Keratinocyte (primary cell): ENCODE measurements at regions not wholly inside any gene's neighbourhood (a gene's known extent, or its start where the extent isn't known, plus 50 kb on each side); places are given as distances from the start of the nearest gene placed in this dataset.
A peak's percentile ranks its signal among the peaks of the same experiment; 100 is the strongest.

Experiments
- DNase-seq: peaks from one replicate; pipeline ENCODE4 v3.0.0-alpha.2; 2011; ENCODE audit warnings: low read depth, missing footprints, low spot score
- FAIRE-seq: peaks from 2 replicates; lab custom pipeline; 2011; peaks lifted over from hg19 to GRCh38; lab: Jason Lieb, UNC
- H2AFZ ChIP-seq: 2 replicates; pipeline ENCODE4 v1.6.0; 2012; ENCODE audit warnings: low read length, control low read depth, inconsistent platforms; ENCODE audit not compliant: control insufficient read depth
- H3K27ac ChIP-seq: 2 replicates; pipeline ENCODE4 v1.5.1; 2011; ENCODE audit warnings: low read length; ENCODE audit not compliant: control insufficient read depth, insufficient read depth
- H3K27me3 ChIP-seq: 3 replicates; pipeline ENCODE4 v1.6.0; 2011; ENCODE audit warnings: low read length; ENCODE audit not compliant: control insufficient read depth, insufficient read depth; ENCODE audit errors: extremely low read depth
- H3K36me3 ChIP-seq, 2 experiments: 2 replicates in 1 of 2; 3 replicates in 1 of 2; pipeline ENCODE4 v1.5.1; 2011; ENCODE audit warnings: low read length in 2 of 2, mild to moderate bottlenecking in 1 of 2; ENCODE audit not compliant: control insufficient read depth in 2 of 2, insufficient read depth in 2 of 2; ENCODE audit errors: extremely low read depth in 1 of 2
- H3K4me1 ChIP-seq: 3 replicates; pipeline ENCODE4 v1.5.1; 2011; ENCODE audit warnings: low read length; ENCODE audit not compliant: control insufficient read depth, insufficient read depth; ENCODE audit errors: extremely low read depth
- H3K4me2 ChIP-seq: 3 replicates; pipeline ENCODE4 v1.6.0; 2011; ENCODE audit warnings: low read depth, low read length; ENCODE audit not compliant: control insufficient read depth, insufficient read depth; ENCODE audit errors: extremely low read depth
- H3K4me3 ChIP-seq, 3 experiments: fragments of 200-600 bp in 1 of 3; sonication (generic) in 1 of 3; 2 replicates in 2 of 3; 3 replicates in 1 of 3; pipeline ENCODE4 v1.5.1; 2011 to 2016; ENCODE audit warnings: low read length in 3 of 3, mild to moderate bottlenecking in 3 of 3, control low read depth in 2 of 3, inconsistent platforms in 1 of 3, low read depth in 1 of 3, mixed read lengths in 1 of 3, mixed run types in 1 of 3, moderate library complexity in 1 of 3; ENCODE audit not compliant: control insufficient read depth in 2 of 3, insufficient read depth in 2 of 3; ENCODE audit errors: extremely low read depth in 1 of 3
- H3K79me2 ChIP-seq: 2 replicates; pipeline ENCODE4 v1.6.0; 2012; ENCODE audit warnings: low read length; ENCODE audit not compliant: control insufficient read depth, insufficient read depth
- H3K9ac ChIP-seq: 3 replicates; pipeline ENCODE4 v1.6.0; 2011; ENCODE audit warnings: low read length; ENCODE audit not compliant: control insufficient read depth, insufficient read depth; ENCODE audit errors: extremely low read depth
- H3K9me1 ChIP-seq: 3 replicates; pipeline ENCODE4 v1.6.0; 2011; ENCODE audit warnings: low read length; ENCODE audit not compliant: control insufficient read depth, insufficient read depth; ENCODE audit errors: extremely low read depth
- H3K9me3 ChIP-seq: 2 replicates; pipeline ENCODE4 v1.5.1; 2012; ENCODE audit warnings: low read depth, low read length; ENCODE audit not compliant: control insufficient read depth
- H4K20me1 ChIP-seq: 3 replicates; pipeline ENCODE4 v1.6.0; 2011; ENCODE audit warnings: low read length; ENCODE audit not compliant: control insufficient read depth, insufficient read depth; ENCODE audit errors: extremely low read depth
- CTCF ChIP-seq, 3 experiments: IDR thresholded peaks in 1 of 3; conservative IDR thresholded peaks in 1 of 3; optimal IDR thresholded peaks in 1 of 3; 2 replicates in 2 of 3; 3 replicates in 1 of 3; pipeline versions ENCODE3 to v1.5.1; 2011; ENCODE audit warnings: low read length in 3 of 3, mild to moderate bottlenecking in 3 of 3, moderate library complexity in 2 of 3, control low read depth in 1 of 3, inconsistent platforms in 1 of 3; ENCODE audit not compliant: insufficient read depth in 2 of 3; ENCODE audit errors: extremely low read depth in 1 of 3
- EZH2 ChIP-seq: IDR thresholded peaks from one replicate; pipeline ENCODE4 v1.6.1; 2012; ENCODE audit warnings: inconsistent platforms, mild to moderate bottlenecking, low read length, moderate library complexity
- dilution Hi-C: fragments of 300-500 bp; cut with MboI; formaldehyde crosslinking; loops from one replicate; pipeline ENCODE4 v1.7.0; 2020; ENCODE audit warnings: low sequenced_read_pairs; ENCODE audit not compliant: extremely low pct_ligation_motif_present

GRCh38 chr4:100098011-100098545, 92.2 kb downstream of the DDIT4L start:
- TF ChIP-seq CTCF (optimal IDR thresholded peaks at IDR 0.05 in 1 of 3, IDR thresholded peaks at IDR 0.05 in 1 of 3, conservative IDR thresholded peaks at IDR 0.05 in 1 of 3; ENCODE audit: extremely low read depth in 1 of 3, insufficient read depth in 2 of 3, low read length in 3 of 3) = no peak
- no peak for TF ChIP-seq EZH2
- H4K20me1 ChIP-seq = no peaks in the 10 kb centered on the region
- H3K9ac ChIP-seq = no peak overlapping the region
- H3K36me3 ChIP-seq = no peaks in the 10 kb centered on the region
- FAIRE-seq (no peak), DNase-seq (no peak)
- no peaks in the 10 kb centered on the region for H3K9me3 ChIP-seq
- H3K27me3 ChIP-seq = no peaks in the 10 kb centered on the region
- no peak overlapping the region for H3K27ac ChIP-seq
- no peak overlapping the region for H3K4me2 ChIP-seq
- no peak overlapping the region for H2AFZ ChIP-seq
- H3K4me1 ChIP-seq = peaks cover 4% of the 10 kb centered on the region
- H3K4me3 ChIP-seq = no peak overlapping the region
- dilution Hi-C loops = no loop called here
- H3K9me1 ChIP-seq = no peaks in the 10 kb centered on the region
- H3K79me2 ChIP-seq = no peaks in the 10 kb centered on the region

- H3K27ac ChIP-seq = no peak overlapping the region
- H3K79me2 ChIP-seq = no peaks in the 10 kb centered on the region
- FAIRE-seq (peak; percentile 95), DNase-seq (no peak)
- no peak for TF ChIP-seq EZH2
- TF ChIP-seq CTCF (optimal IDR thresholded peaks at IDR 0.05 in 1 of 3, IDR thresholded peaks at IDR 0.05 in 1 of 3, conservative IDR thresholded peaks at IDR 0.05 in 1 of 3; ENCODE audit: extremely low read depth in 1 of 3, insufficient read depth in 2 of 3, low read length in 3 of 3) = peak; percentile 82 to 85 (median 85)
- no peaks in the 10 kb centered on the region for H3K36me3 ChIP-seq
- H3K9ac ChIP-seq = no peak overlapping the region
- no peaks in the 10 kb centered on the region for H4K20me1 ChIP-seq
- H3K9me1 ChIP-seq = no peaks in the 10 kb centered on the region
- no peaks in the 10 kb centered on the region for H3K9me3 ChIP-seq
- H3K4me3 ChIP-seq = no peak overlapping the region
- no peak overlapping the region for H3K4me2 ChIP-seq
- H3K27me3 ChIP-seq = no peaks in the 10 kb centered on the region
- H2AFZ ChIP-seq = no peak overlapping the region
- peaks cover 4% of the 10 kb centered on the region for H3K4me1 ChIP-seq
- dilution Hi-C loops = no loop called here
Measured at GRCh38 chr4:100095729-100096595, 94.3 kb downstream of the DDIT4L start.
